Body of pancreas (tissue), 4 donors: ENCODE measurements at regions not wholly inside any gene's neighbourhood (a gene's known extent, or its start where the extent isn't known, plus 50 kb on each side); places are given as distances from the start of the nearest gene placed in this dataset.

ENCODE experiments used
- POLR2A ChIP-seq, 3 donors: fragments of 450-650 bp; IDR thresholded peaks; one replicate each; pipeline ENCODE4 v1.6.1; 2016; ENCODE audit warnings: antibody characterized with exemption in 3 of 3, mild to moderate bottlenecking in 2 of 3
- TF ChIP-seq, protein P1 (sequence below), 7 experiments: fragments of 450-650 bp in 4 of 7; fragments of 200-600 bp in 3 of 7; sonication (generic) in 3 of 7; IDR thresholded peaks; one replicate each; pipeline ENCODE4 v1.5.1; 2016 to 2019; ENCODE audit warnings: antibody characterized with exemption in 7 of 7

GRCh38 chr3:135556174-135556573, 409.4 kb upstream of the PPP2R3A start:
- TF ChIP-seq, protein P1, sequence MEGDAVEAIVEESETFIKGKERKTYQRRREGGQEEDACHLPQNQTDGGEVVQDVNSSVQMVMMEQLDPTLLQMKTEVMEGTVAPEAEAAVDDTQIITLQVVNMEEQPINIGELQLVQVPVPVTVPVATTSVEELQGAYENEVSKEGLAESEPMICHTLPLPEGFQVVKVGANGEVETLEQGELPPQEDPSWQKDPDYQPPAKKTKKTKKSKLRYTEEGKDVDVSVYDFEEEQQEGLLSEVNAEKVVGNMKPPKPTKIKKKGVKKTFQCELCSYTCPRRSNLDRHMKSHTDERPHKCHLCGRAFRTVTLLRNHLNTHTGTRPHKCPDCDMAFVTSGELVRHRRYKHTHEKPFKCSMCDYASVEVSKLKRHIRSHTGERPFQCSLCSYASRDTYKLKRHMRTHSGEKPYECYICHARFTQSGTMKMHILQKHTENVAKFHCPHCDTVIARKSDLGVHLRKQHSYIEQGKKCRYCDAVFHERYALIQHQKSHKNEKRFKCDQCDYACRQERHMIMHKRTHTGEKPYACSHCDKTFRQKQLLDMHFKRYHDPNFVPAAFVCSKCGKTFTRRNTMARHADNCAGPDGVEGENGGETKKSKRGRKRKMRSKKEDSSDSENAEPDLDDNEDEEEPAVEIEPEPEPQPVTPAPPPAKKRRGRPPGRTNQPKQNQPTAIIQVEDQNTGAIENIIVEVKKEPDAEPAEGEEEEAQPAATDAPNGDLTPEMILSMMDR (IDR thresholded peaks at IDR 0.05) = no peak
- no peak for TF ChIP-seq POLR2A (IDR thresholded peaks at IDR 0.05)
